ENCODE measurements at regions not wholly inside any gene's neighbourhood (a gene's known extent, or its start where the extent isn't known, plus 50 kb on each side); places are given as distances from the start of the nearest gene placed in this dataset.

- TF ChIP-seq, protein P1, sequence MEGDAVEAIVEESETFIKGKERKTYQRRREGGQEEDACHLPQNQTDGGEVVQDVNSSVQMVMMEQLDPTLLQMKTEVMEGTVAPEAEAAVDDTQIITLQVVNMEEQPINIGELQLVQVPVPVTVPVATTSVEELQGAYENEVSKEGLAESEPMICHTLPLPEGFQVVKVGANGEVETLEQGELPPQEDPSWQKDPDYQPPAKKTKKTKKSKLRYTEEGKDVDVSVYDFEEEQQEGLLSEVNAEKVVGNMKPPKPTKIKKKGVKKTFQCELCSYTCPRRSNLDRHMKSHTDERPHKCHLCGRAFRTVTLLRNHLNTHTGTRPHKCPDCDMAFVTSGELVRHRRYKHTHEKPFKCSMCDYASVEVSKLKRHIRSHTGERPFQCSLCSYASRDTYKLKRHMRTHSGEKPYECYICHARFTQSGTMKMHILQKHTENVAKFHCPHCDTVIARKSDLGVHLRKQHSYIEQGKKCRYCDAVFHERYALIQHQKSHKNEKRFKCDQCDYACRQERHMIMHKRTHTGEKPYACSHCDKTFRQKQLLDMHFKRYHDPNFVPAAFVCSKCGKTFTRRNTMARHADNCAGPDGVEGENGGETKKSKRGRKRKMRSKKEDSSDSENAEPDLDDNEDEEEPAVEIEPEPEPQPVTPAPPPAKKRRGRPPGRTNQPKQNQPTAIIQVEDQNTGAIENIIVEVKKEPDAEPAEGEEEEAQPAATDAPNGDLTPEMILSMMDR (conservative IDR thresholded peaks at IDR 0.05; ENCODE audit: low read depth, low read length) = no peak
- TF ChIP-seq EZH2 (IDR thresholded peaks at IDR 0.05; ENCODE audit: low read length, unreplicated experiment) = no peak
These were observed 686.6 kb downstream of the BRD1 start for GRCh38 chr22:49140911-49141665.

All from PC-3 (cell line).